Endothelial cell (in vitro differentiated cells): ENCODE measurements at regions not wholly inside any gene's neighbourhood (a gene's known extent, or its start where the extent isn't known, plus 50 kb on each side); places are given as distances from the start of the nearest gene placed in this dataset.
A peak's percentile ranks its signal among the peaks of the same experiment; 100 is the strongest.

Experiments used
- DNase-seq: peaks from one replicate; pipeline ENCODE4 v3.0.0; 2021; ENCODE audit warnings: low spot score
- H3K27ac Mint-ChIP-seq: one replicate; pipeline ENCODE4 v1.8.0; 2021; ENCODE audit warnings: mixed read lengths, inconsistent platforms; ENCODE audit not compliant: unreplicated experiment
- H3K27me3 Mint-ChIP-seq: one replicate; pipeline ENCODE4 v1.8.0; 2021; ENCODE audit warnings: mild to moderate bottlenecking, moderate library complexity, mixed read lengths, inconsistent platforms; ENCODE audit not compliant: unreplicated experiment
- H3K36me3 Mint-ChIP-seq: one replicate; pipeline ENCODE4 v1.8.0; 2021; ENCODE audit warnings: mild to moderate bottlenecking, low read depth, mixed read lengths, inconsistent platforms; ENCODE audit not compliant: unreplicated experiment
- H3K4me1 Mint-ChIP-seq: one replicate; pipeline ENCODE4 v1.8.0; 2021; ENCODE audit warnings: mild to moderate bottlenecking, mixed read lengths, inconsistent platforms; ENCODE audit not compliant: unreplicated experiment
- H3K4me3 Mint-ChIP-seq: one replicate; pipeline ENCODE4 v1.8.0; 2021; ENCODE audit warnings: mild to moderate bottlenecking, mixed read lengths, inconsistent platforms; ENCODE audit not compliant: unreplicated experiment
- H3K9me3 Mint-ChIP-seq: one replicate; pipeline ENCODE4 v1.8.0; 2021; ENCODE audit warnings: mixed read lengths, inconsistent platforms; ENCODE audit not compliant: unreplicated experiment
- CTCF ChIP-seq: fragments of 200-600 bp; sonication (generic); IDR thresholded peaks from one replicate; pipeline ENCODE4 v1.5.0; 2021; ENCODE audit warnings: antibody characterized with exemption; ENCODE audit not compliant: unreplicated experiment

GRCh38 chr1:204806943-204807687 is 63.5 kb upstream of the NFASC start:
- peak; percentile 100 for TF ChIP-seq CTCF
- Mint-ChIP-seq H3K4me1 (peaks cover 13% of the 10 kb centered on the region), H3K36me3 (no peaks in the 10 kb centered on the region), H3K27ac (no peak overlapping the region), H3K9me3 (no peaks in the 10 kb centered on the region), H3K4me3 (peak overlapping the region; percentile 89), H3K27me3 (peaks cover 4% of the 10 kb centered on the region)
- peak; percentile 93 for DNase-seq

- TF ChIP-seq CTCF, result no peak
- Mint-ChIP-seq H3K27ac (no peak overlapping the region), H3K4me1 (peaks cover 4% of the 10 kb centered on the region), H3K4me3 (no peak overlapping the region), H3K36me3 (no peaks in the 10 kb centered on the region), H3K27me3 (peaks cover under 1% of the 10 kb centered on the region), H3K9me3 (no peaks in the 10 kb centered on the region)
- no peak for DNase-seq
These were observed 61.2 kb upstream of the NFASC start for GRCh38 chr1:204809488-204809887.

DNA sequence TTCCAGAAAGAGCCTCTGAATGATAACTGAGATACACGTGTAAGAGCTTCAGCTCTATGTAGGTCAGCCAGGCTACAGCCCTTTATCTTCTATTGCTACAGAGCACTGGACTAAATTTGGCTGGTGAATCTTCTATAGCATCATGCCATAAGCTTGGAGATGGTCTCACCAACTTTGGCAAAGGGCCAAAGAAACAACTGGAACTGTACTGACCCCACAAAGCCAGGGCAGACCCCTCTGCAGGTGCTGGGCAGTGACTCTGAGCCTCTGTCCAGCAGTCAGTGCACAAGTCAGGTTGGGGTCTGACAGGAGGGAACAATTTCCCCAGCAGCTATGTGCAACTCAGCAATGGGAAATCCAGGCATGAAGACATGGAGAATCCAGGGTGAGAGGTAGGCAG is 57.8 kb upstream of the NFASC start:
- no peaks in the 10 kb centered on the region for H3K36me3 Mint-ChIP-seq
- H3K27ac Mint-ChIP-seq, result no peak overlapping the region
- H3K27me3 Mint-ChIP-seq, result peaks cover 2% of the 10 kb centered on the region
- H3K4me1 Mint-ChIP-seq, result no peaks in the 10 kb centered on the region
- no peak for TF ChIP-seq CTCF
- H3K4me3 Mint-ChIP-seq, result no peak overlapping the region
- DNase-seq, result no peak
- H3K9me3 Mint-ChIP-seq, result no peaks in the 10 kb centered on the region

DNA sequence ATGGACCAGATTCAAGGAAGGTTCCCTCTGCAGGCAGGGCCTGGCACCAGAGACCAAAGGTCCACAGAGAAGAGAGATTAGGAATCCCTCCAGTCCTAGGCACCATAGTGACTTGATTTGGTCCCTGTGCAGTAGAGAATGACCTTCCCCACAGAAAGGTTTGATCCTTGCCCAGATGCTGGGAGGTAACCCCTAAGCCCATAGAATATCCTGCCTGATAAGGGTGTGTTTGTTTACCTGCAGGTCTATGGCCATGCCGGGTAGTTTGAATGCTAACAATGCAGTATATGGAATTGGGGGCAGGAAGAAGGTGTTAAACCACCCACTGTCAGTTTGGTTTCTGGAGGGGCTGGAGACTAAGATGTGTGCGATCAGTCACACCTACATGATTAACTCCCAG is 57.1 kb upstream of the NFASC start:
- Mint-ChIP-seq H3K4me3 (no peak overlapping the region), H3K27me3 (peaks cover 2% of the 10 kb centered on the region), H3K27ac (no peak overlapping the region), H3K9me3 (no peaks in the 10 kb centered on the region), H3K4me1 (no peaks in the 10 kb centered on the region), H3K36me3 (no peaks in the 10 kb centered on the region)
- no peak for TF ChIP-seq CTCF
- no peak for DNase-seq

DNA sequence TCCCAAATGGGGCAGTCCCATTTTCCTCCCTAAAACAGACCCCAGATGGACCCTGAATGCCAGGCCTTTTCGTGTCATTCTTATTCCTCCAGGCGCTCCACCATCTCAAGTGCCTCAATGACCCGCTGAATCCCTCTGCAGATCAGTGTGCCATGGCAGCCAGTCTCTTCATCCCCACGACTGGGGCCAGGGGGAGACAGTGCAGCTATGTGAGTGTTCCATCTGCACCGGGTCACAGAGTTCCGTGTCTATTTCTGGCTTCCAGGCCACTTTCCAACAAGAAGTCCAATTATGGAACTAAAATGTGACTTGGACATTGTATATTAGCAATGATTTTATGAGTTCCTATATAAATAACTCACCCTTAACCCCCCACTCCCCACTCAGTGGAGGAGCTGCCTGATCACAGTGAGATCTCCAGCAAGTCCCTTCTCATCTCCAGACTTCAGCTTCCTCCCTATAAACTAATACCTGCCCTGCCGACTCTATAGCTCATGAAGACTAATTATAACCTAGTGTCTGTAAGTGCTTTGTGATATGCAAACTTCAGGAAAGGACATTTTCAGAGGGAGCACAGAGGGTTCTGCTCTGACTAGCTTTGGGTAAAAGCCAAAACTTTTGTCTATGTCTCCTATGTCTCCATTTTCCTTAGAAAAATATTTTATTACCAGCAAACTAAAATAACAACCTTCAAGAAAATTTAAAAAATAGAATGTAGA is 56.3 kb upstream of the NFASC start:
- no peak for TF ChIP-seq CTCF
- Mint-ChIP-seq H3K9me3 (no peaks in the 10 kb centered on the region), H3K27ac (no peak overlapping the region), H3K27me3 (peaks cover 2% of the 10 kb centered on the region), H3K4me3 (no peak overlapping the region), H3K4me1 (no peaks in the 10 kb centered on the region), H3K36me3 (no peaks in the 10 kb centered on the region)
- DNase-seq, result no peak
